Stimulated activated naive CD8-positive, alpha-beta T cell treated with anti-CD3 and anti-CD28 coated beads, Interleukin-15, Interleukin-2, amounts not matched to agents 100 U/mL and 50 U/mL, for 24 hours (primary cell): ENCODE measurements at regions not wholly inside any gene's neighbourhood (a gene's known extent, or its start where the extent isn't known, plus 50 kb on each side); places are given as distances from the start of the nearest gene placed in this dataset.

ENCODE experiments used
- ATAC-seq: fragments of 150-1000 bp; cut with Tn5 transposase; one replicate; pipeline ENCODE4 v1.10.0; 2021
- DNase-seq: peaks from one replicate; pipeline ENCODE4 v3.0.0; 2021

- ATAC-seq: no peak
These were observed 181.1 kb downstream of the SOX9 start for GRCh38 chr17:72301887-72302286.

DNA sequence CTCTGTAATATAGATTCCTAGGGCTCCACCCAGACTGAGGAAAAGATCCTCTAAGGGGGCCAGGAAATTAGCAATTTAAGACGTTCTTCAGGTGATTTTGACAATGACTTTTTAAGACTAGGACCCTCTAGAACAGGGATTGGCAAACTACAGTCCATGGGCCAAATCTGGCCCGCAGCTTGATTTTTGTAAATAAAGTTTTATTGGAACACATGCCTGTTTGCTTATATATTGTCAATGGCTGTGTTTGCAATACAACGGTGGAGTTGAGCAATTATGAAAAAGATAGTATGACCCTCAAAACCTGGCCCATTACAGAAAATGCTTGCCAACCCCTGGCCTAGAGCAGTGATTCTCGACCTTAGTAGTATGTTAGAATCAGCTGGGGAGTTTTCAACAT lies 181.9 kb downstream of the SOX9 start:
- no peak for DNase-seq
- no peak for ATAC-seq

More at GRCh38 chr17:72301887-72302286, 181.1 kb downstream of the SOX9 start:
- DNase-seq: no peak

- DNase-seq (no peak), ATAC-seq (no peak)
These were observed 183.2 kb downstream of the SOX9 start for GRCh38 chr17:72303787-72304733.

DNA sequence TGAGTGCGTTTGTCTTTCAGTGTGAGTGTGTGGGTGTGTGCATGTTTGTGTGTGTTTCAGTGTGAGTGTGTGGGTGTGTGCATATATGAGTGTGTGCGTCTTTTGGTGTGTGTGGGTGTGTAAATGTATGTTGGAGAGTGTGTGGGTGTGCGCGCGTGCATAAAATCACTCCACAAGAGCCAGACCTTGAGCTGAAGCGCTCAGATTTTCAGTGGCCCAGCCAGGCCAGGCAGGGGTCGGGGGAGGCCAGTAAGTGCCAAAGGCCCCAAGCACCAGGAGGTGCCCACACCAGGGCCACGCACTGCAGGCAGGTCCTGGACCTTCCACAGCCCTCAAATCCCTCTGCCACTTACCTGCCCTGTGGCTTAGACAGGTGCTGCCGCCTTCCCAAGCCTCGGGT lies 184.0 kb downstream of the SOX9 start:
- DNase-seq (no peak), ATAC-seq (no peak)

- ATAC-seq: no peak
- DNase-seq: no peak
These were observed 184.7 kb downstream of the SOX9 start for GRCh38 chr17:72305472-72305871.

DNA sequence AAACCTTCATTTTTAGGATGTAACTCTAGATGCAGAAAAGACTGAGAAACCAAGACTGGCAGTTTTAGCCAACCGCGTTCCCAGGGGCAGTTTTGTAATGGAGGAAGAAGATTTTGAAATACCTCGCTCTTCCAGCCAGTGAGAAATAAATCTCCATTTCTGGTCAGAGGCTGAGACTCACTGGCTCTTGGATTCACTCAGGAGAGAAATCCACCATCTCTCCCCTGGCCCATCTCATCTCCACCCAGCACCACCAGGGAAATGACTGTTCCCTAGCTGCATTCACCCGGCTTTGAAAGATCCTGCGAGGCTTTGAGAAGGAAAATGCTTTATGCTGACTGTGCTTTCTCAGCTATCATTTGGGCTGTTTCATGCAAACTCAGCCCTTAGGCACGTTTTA lies 185.2 kb downstream of the SOX9 start:
- no peak for ATAC-seq

GRCh38 chr17:72307836-72308235 lies 187.0 kb downstream of the SOX9 start:
- ATAC-seq: no peak

More for the DNA sequence above, 185.2 kb downstream of the SOX9 start:
- DNase-seq: no peak

DNA sequence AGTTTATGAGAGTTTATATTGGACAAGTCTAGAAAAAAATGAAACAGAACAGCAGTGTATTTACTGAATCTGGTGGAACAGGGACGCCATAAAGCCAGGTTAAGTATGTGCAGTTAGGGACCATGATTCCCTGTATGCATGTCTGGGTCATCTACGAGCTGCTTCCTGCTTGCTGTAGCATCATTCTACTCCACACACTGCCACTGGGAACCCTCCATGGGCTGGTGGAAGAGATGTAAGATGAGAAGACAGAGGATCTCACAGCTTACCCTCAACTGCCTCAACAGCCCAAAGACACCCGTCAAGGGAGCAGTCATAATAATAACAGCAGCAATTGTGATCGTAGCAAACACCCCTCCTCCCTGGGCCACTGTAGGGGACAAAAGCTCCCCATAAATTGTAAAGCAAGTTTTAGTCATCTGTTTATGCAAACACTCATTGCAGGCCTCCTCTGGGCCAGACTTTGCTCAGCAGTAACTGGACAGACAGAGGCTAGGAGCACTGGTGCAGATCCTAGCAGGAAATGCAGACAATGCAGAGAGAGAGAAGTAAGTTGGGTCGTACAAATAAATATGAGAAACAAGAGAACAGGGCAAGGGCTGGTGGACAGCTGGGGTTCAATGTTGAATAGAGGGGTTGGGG lies 188.0 kb downstream of the SOX9 start:
- no peak for DNase-seq
- no peak for ATAC-seq

More at GRCh38 chr17:72307836-72308235, 187.0 kb downstream of the SOX9 start:
- no peak for DNase-seq

GRCh38 chr17:72311004-72311403 lies 190.2 kb downstream of the SOX9 start:
- DNase-seq: no peak
- ATAC-seq: no peak

- no peak for DNase-seq
- ATAC-seq: no peak
These were observed 194.5 kb downstream of the SOX9 start for GRCh38 chr17:72315122-72315913.

DNA sequence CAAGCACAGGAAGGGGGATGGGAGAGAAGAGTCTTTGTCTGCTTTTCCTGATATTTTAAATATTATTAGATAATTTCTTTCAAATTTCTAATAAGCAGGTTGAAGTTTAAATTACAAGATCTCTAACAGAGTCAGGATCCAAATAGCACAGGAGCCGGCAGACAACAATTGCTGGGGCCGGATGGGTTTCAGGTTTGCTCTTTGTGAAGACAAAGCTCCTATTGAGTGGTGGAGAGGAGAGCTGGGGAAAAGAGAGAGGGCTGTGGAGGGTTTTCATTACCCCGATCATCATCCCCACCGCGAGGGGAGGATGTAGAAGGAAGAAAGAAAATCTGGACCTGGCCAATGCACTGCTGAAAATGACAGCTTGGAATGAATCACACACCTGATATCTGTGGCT lies 197.3 kb downstream of the SOX9 start:
- ATAC-seq: no peak
- DNase-seq: no peak

- ATAC-seq (no peak), DNase-seq (no peak)
These were observed 201.1 kb downstream of the SOX9 start for GRCh38 chr17:72321896-72322295.

- DNase-seq: no peak
- ATAC-seq: no peak
These were observed 211.5 kb downstream of the SOX9 start for GRCh38 chr17:72332367-72332766.

DNA sequence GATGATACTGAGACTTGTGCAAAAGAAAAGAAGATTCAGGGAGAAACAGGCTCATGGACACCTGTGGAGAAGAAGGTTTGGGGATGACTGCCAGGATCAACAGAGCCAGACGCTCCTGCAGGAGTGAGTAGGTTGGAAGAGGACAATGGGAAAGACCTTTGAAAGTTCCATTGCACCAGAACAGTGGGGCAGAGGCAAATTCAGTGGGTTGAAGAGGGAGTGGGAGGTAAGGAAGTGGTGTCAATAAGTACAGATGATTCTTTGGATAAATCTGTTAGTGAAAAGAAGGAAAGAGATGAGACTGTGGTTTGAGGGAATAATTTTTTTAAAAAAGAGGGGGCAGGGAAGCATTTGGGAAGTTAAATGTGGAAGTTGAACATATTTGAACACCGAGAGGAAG lies 212.8 kb downstream of the SOX9 start:
- ATAC-seq (no peak), DNase-seq (no peak)

DNA sequence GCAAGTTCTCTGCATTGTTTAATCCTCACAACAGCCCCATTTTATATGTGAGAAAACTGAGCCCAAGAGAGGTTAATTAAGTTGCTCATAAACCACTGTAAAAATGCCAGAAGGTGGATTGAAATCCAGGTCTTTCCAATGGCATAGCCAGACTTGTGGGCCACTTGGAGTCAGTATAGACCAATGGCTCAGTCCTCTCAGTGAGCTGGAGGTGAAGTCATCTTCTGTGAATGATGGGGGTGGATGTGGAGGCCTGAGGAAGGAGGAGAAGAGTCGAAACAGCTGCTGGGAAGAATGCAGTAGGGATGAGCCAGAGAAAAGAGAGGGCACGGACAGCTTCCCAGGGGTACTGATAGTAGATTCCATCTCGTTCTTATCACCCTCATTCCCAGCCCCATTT lies 213.4 kb downstream of the SOX9 start:
- ATAC-seq: no peak
- no peak for DNase-seq

DNA sequence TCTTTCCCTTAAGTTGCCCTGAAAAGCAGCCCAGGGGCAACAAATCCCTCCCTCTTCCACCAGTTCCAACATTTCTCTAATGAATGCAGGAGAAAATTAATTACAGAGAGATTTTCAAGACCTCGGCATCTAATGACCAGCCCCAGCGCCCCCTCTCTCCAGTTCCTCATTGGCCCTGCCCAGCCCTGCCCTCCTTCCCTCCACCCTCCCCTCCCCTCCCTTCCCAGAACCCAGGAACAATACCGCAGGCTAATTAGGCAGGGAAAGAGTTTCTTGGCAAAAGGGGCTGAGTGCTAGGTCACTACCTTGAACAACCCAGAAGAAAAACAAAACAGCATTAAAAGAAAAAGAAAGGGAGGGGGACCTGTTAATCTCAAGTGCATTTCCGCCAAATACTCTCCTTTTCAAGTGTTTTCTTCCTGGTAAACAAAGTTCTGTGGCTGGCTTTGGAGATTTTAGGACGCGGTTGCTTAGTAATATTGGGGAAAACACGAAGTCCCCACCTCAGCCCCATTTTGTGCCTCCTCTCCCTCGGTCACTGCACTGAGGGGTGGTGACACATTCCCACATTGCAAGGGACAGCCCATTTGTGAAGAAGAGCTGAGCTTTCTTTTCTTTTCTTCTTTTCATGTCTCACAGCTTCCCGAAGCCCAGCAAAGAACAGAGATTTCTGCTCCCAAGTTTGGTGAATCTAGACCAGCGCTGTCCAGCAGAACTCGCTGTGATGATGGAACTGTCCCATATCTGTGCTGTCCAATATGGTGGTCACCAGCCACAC lies 215.4 kb downstream of the SOX9 start:
- no peak for ATAC-seq
- no peak for DNase-seq

- no peak for DNase-seq
These were observed 215.9 kb downstream of the SOX9 start for GRCh38 chr17:72336804-72337070.

DNA sequence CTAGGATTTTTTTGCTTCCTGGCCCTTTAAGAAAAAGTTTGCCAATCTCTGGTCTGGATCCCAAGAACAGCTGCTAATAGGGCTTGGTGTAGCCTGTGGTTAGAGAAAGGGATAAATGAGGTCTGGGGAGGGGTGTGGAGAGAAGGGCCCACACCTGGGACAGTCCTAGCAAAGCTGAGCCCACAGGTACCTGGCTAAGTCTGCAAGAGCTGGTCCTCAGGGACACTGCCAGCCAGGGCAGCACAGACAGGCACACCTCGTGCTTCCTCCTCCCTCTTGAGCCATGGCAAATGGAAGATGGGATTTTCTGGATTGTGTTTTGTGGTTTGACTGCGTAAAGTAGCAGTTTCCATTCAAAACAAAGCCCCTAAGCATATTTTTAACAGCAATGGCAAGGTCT lies 217.5 kb downstream of the SOX9 start:
- ATAC-seq: no peak
- no peak for DNase-seq

More at GRCh38 chr17:72336804-72337070, 215.9 kb downstream of the SOX9 start:
- ATAC-seq: no peak

DNA sequence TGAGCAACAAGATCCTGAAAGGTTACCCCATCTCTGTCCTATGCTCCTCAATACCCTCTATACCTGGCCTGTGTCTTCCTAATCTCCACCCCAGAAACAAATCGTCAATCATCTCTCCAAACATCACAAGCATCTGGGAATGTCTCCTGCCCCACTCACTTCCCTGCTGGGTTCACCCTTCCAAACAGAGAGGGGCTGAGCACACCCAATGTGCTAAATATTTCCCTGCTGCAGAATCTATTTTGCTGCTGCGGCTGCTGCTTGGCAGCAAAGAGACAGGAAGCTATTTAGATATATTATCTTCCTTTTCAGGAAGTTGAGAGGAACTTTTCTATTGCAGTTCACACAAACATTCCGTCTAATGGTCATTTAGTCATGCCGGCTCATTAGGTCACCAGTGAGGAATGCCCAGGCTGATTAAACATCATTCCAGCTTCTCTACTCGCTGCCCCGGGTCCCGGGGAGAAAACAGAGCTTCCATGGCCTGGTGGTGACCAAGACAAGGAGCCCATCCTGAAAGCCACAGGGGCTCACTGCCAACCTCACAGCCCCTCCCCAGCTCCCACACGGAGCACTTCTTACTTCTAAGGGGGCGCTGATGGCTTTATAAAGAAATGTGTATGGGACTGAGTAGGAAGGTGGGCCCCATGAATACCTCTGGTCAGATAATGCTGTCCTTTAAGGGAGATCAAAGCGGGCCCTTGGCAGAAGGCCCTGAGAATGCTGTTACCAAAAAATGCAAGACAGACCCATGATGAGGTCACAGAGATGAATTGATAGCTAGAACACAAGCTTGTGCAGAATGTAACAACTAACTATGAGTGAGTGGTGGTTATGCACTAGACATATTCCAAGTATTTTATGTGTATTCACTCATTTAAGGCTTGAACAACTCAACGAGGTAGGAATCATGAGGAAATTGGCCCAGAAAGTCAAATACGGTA lies 218.3 kb downstream of the SOX9 start:
- DNase-seq: no peak
- ATAC-seq: no peak

DNA sequence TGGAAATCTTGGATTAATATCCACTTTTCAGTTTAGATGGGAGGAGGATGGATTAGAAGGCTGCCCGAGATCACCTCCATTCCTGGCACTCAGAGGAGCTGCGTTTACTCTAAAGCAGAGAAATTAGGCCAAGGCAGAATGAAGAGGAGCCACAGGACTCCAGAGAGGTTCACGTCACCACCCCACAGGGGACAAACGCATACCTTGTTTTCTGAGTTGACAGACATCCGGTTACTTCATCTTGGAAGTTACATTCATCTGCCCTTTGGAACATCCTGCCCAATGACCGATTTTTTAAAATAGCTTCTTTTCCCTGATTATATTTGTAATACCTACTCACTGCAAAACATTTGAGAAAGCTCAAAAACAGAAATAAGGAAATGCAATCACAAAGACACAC lies 220.0 kb downstream of the SOX9 start:
- DNase-seq: no peak
- no peak for ATAC-seq

DNA sequence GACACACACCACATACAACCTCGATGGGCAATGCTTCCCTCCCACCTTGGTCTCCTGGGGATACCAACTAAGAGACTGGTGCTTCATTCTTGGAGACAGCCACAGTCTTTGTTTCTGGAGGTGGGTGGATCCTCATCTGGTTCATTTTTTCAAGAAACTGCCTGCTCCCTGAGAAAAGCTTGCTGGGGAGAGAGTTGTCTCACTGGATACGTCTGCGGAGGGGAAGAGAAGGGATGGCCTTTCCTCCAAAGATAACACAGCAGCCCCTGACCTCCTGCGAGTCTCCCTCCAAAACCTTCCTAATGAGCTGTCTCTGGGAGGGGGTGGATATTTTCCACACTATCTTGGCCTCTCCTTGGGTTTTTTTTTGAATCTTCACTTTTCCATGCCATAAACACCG lies 221.2 kb downstream of the SOX9 start:
- DNase-seq: no peak
- no peak for ATAC-seq
